ENCODE measurements at regions not wholly inside any gene's neighbourhood (a gene's known extent, or its start where the extent isn't known, plus 50 kb on each side); places are given as distances from the start of the nearest gene placed in this dataset.

GRCh38 chr12:115767916-115768315 is 509.6 kb downstream of the MED13L start:
- H3K4me3 ChIP-seq (ENCODE audit: control insufficient read depth, low read depth, low read length) = no peak overlapping the region
- TF ChIP-seq, protein P1, sequence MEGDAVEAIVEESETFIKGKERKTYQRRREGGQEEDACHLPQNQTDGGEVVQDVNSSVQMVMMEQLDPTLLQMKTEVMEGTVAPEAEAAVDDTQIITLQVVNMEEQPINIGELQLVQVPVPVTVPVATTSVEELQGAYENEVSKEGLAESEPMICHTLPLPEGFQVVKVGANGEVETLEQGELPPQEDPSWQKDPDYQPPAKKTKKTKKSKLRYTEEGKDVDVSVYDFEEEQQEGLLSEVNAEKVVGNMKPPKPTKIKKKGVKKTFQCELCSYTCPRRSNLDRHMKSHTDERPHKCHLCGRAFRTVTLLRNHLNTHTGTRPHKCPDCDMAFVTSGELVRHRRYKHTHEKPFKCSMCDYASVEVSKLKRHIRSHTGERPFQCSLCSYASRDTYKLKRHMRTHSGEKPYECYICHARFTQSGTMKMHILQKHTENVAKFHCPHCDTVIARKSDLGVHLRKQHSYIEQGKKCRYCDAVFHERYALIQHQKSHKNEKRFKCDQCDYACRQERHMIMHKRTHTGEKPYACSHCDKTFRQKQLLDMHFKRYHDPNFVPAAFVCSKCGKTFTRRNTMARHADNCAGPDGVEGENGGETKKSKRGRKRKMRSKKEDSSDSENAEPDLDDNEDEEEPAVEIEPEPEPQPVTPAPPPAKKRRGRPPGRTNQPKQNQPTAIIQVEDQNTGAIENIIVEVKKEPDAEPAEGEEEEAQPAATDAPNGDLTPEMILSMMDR (IDR thresholded peaks at IDR 0.05; ENCODE audit: control insufficient read depth, insufficient read depth, low read depth, low read length, missing control alignments) = no peak
- DNase-seq (ENCODE audit: low read depth) = no peak

GRCh38 chr12:115763982-115764621 is 513.4 kb downstream of the MED13L start:
- no peak overlapping the region for H3K4me3 ChIP-seq (ENCODE audit: control insufficient read depth, low read depth, low read length)
- DNase-seq (ENCODE audit: low read depth) = no peak
- TF ChIP-seq, protein P1 (IDR thresholded peaks at IDR 0.05; ENCODE audit: control insufficient read depth, insufficient read depth, low read depth, low read length, missing control alignments) = no peak

DNA sequence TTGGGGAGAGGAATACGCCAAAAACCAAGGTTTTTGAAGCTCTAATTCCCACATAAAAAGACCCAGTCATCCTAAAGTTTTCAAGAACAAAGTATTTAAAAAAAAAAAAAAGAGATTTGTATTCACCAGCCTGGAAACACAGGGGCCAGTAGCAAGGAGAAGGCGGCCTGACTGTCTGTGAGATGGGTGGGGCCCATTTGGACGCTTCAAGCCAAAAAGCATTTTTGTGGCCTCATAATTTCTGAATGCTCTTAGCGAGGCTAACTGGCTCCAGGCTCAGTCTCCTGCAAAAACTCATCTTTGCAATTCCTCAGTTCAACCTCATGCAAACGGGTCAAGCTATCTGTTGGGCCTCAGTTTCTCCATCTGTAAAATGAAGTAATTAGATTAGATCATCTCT is 514.1 kb downstream of the MED13L start:
- TF ChIP-seq, protein P1 (IDR thresholded peaks at IDR 0.05; ENCODE audit: control insufficient read depth, insufficient read depth, low read depth, low read length, missing control alignments) = no peak
- peak; percentile 51 for DNase-seq (ENCODE audit: low read depth)
- H3K4me3 ChIP-seq (ENCODE audit: control insufficient read depth, low read depth, low read length) = no peak overlapping the region

GRCh38 chr12:115762936-115763335 is 514.6 kb downstream of the MED13L start:
- TF ChIP-seq, protein P1 (IDR thresholded peaks at IDR 0.05; ENCODE audit: control insufficient read depth, insufficient read depth, low read depth, low read length, missing control alignments) = no peak
- H3K4me3 ChIP-seq (ENCODE audit: control insufficient read depth, low read depth, low read length) = no peak overlapping the region
- DNase-seq (ENCODE audit: low read depth) = no peak

- DNase-seq (ENCODE audit: low read depth) = no peak
- no peak overlapping the region for H3K4me3 ChIP-seq (ENCODE audit: control insufficient read depth, low read depth, low read length)
- TF ChIP-seq, protein P1 (IDR thresholded peaks at IDR 0.05; ENCODE audit: control insufficient read depth, insufficient read depth, low read depth, low read length, missing control alignments) = no peak
Observed at GRCh38 chr12:115761784-115762183, 515.7 kb downstream of the MED13L start.

DNA sequence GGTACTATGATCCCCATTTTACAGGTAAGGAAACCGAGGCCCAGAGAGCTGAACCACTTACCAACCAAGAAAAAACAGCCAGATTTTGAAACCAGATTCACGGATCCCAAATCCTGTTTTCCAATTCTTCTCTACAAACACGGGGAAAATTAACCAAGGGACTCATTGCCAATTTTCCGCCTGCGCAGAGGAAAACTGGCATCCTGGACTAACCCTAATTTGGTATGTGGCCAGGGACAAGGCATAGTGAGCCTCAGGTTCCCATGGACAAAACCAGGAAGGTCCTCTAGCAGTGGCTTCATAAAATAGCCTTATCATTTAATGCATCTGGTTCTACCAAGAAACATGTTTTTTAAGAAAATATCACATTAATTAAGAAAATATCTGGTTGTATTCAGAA is 517.3 kb downstream of the MED13L start:
- TF ChIP-seq, protein P1 (IDR thresholded peaks at IDR 0.05; ENCODE audit: control insufficient read depth, insufficient read depth, low read depth, low read length, missing control alignments) = no peak
- no peak overlapping the region for H3K4me3 ChIP-seq (ENCODE audit: control insufficient read depth, low read depth, low read length)
- no peak for DNase-seq (ENCODE audit: low read depth)
